WTC11 (cell line): ENCODE measurements at regions not wholly inside any gene's neighbourhood (a gene's known extent, or its start where the extent isn't known, plus 50 kb on each side); places are given as distances from the start of the nearest gene placed in this dataset.

Experiments
- ATF6 ChIP-seq: sonication (generic); formaldehyde crosslinking; IDR thresholded peaks from 2 replicates; pipeline ENCODE4 v1.8.1; 2023; ENCODE audit warnings: mild to moderate bottlenecking, missing genetic modification reagents
- CREM ChIP-seq: sonication (generic); formaldehyde crosslinking; IDR thresholded peaks from 2 replicates; pipeline ENCODE4 v1.8.1; 2022; ENCODE audit warnings: mild to moderate bottlenecking, missing genetic modification reagents, moderate library complexity
- JUN ChIP-seq: sonication (generic); formaldehyde crosslinking; IDR thresholded peaks from 2 replicates; pipeline ENCODE4 v1.8.0; 2023; ENCODE audit warnings: mild to moderate bottlenecking, missing genetic modification reagents
- PRDM15 ChIP-seq: sonication (generic); formaldehyde crosslinking; IDR thresholded peaks from 2 replicates; pipeline ENCODE4 v1.8.0; 2022; ENCODE audit warnings: missing genetic modification reagents
- STAT6 ChIP-seq: sonication (generic); formaldehyde crosslinking; conservative IDR thresholded peaks from 2 replicates; pipeline ENCODE4 v1.8.1; 2023; ENCODE audit warnings: mild to moderate bottlenecking, low read depth, missing genetic modification reagents, moderate library complexity
- ZNF512 ChIP-seq: sonication (generic); formaldehyde crosslinking; IDR thresholded peaks from 2 replicates; pipeline ENCODE4 v1.8.1; 2022; ENCODE audit warnings: missing genetic modification reagents, borderline replicate concordance

GRCh38 chr18:72601481-72601880 lies 57.3 kb upstream of the CBLN2 start (continued):
- no peak for TF ChIP-seq STAT6
- TF ChIP-seq CREM = no peak
- no peak for TF ChIP-seq ZNF512
- no peak for TF ChIP-seq PRDM15
- no peak for TF ChIP-seq ATF6 (CRISPR knock-in tag)
- TF ChIP-seq JUN (CRISPR knock-in tag) = no peak
- TF ChIP-seq, all 79 proteins: peak for 0
